SU-DHL-6 (cell line): ENCODE measurements at regions not wholly inside any gene's neighbourhood (a gene's known extent, or its start where the extent isn't known, plus 50 kb on each side); places are given as distances from the start of the nearest gene placed in this dataset.

Experiments used
- CTCF ChIP-seq: fragments of 200-600 bp; sonication (generic); IDR thresholded peaks from one replicate; pipeline ENCODE4 v1.5.1; 2017; ENCODE audit warnings: antibody characterized with exemption, mild to moderate bottlenecking, low read length, moderate library complexity; ENCODE audit not compliant: insufficient read depth, poor library complexity, severe bottlenecking
- EZH2phosphoT487 ChIP-seq: fragments of 200-600 bp; sonication (generic), shearing (Covaris generic); conservative IDR thresholded peaks from 2 replicates; pipeline ENCODE4 v1.6.1; 2018; ENCODE audit warnings: mild to moderate bottlenecking, antibody characterized with exemption, low read length, moderate library complexity, mixed read lengths

DNA sequence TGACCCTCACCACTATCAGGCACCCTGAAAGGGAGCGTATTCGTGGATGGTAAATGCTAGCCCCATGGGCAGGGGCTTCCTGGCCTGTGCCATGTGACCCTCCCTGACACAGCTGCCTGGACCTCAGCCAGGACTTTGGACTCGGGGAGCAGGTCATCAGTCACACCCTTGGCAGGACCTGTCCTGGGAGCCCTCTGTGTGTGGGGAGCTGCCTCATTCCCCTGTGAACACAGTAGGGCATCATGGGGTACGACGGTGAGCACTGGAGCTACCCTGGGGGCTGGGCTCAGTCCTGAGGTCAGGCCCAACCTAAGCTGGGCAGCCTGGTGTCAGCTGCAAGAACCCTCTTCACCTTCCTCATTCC is 129.3 kb upstream of the FAM20C start:
- TF ChIP-seq CTCF (no peak), EZH2phosphoT487 (no peak)
